Esophagus squamous epithelium (tissue), 4 donors: ENCODE measurements at regions not wholly inside any gene's neighbourhood (a gene's known extent, or its start where the extent isn't known, plus 50 kb on each side); places are given as distances from the start of the nearest gene placed in this dataset.

Source experiments
- POLR2A ChIP-seq, 4 donors: fragments of 450-650 bp; IDR thresholded peaks; one replicate each; pipeline ENCODE4 v1.6.1; 2017; ENCODE audit warnings: antibody characterized with exemption in 4 of 4, mild to moderate bottlenecking in 4 of 4, moderate library complexity in 3 of 4
- TF ChIP-seq, protein P1 (sequence below), 6 experiments: fragments of 450-650 bp in 4 of 6; fragments of 200-600 bp in 2 of 6; sonication (generic) in 2 of 6; IDR thresholded peaks; one replicate each; pipeline ENCODE4 v1.5.1; 2016 to 2019; ENCODE audit warnings: antibody characterized with exemption in 6 of 6, mild to moderate bottlenecking in 4 of 6, moderate library complexity in 4 of 6

- TF ChIP-seq, protein P1, sequence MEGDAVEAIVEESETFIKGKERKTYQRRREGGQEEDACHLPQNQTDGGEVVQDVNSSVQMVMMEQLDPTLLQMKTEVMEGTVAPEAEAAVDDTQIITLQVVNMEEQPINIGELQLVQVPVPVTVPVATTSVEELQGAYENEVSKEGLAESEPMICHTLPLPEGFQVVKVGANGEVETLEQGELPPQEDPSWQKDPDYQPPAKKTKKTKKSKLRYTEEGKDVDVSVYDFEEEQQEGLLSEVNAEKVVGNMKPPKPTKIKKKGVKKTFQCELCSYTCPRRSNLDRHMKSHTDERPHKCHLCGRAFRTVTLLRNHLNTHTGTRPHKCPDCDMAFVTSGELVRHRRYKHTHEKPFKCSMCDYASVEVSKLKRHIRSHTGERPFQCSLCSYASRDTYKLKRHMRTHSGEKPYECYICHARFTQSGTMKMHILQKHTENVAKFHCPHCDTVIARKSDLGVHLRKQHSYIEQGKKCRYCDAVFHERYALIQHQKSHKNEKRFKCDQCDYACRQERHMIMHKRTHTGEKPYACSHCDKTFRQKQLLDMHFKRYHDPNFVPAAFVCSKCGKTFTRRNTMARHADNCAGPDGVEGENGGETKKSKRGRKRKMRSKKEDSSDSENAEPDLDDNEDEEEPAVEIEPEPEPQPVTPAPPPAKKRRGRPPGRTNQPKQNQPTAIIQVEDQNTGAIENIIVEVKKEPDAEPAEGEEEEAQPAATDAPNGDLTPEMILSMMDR (IDR thresholded peaks at IDR 0.05): no peak
- no peak for TF ChIP-seq POLR2A (IDR thresholded peaks at IDR 0.05)
These were observed 86.3 kb upstream of the GOT2 start for GRCh38 chr16:58820411-58820810.
